Activated CD8-positive, alpha-beta memory T cell treated with anti-CD3 and anti-CD28 coated beads, Interleukin-2, amount 10 ng/mL, durations not matched to agents 7 days and 5 days (primary cell): ENCODE measurements at regions not wholly inside any gene's neighbourhood (a gene's known extent, or its start where the extent isn't known, plus 50 kb on each side); places are given as distances from the start of the nearest gene placed in this dataset.
"Not testable (repeated sequence)": the region's sequence is repeated elsewhere in the genome, so short reads cannot be mapped to it uniquely, and the experiment has no call there.

Source experiments
- ATAC-seq: fragments of 150-1000 bp; cut with Tn5 transposase; one replicate; pipeline ENCODE4 v1.10.0; 2021; ENCODE audit warnings: moderate library complexity
- CTCF ChIA-PET: fragments of 350-600 bp; sonication (Branson Sonifier 250); formaldehyde crosslinking; loops from one replicate; lab custom pipeline; 2021; ENCODE audit warnings: antibody characterized with exemption; lab: Charles Lee
- DNase-seq: peaks from one replicate; pipeline ENCODE4 v3.0.0-alpha.2; 2020
- H3K27ac Mint-ChIP-seq: one replicate; pipeline ENCODE4 v1.8.0; 2021; ENCODE audit warnings: mild to moderate bottlenecking, mixed read lengths
- H3K27me3 Mint-ChIP-seq: one replicate; pipeline ENCODE4 v1.8.0; 2021; ENCODE audit warnings: mixed read lengths
- H3K36me3 Mint-ChIP-seq: one replicate; pipeline ENCODE4 v1.8.0; 2021; ENCODE audit warnings: mild to moderate bottlenecking, mixed read lengths
- H3K4me1 Mint-ChIP-seq: one replicate; pipeline ENCODE4 v1.8.0; 2021; ENCODE audit warnings: mixed read lengths
- H3K4me3 Mint-ChIP-seq: one replicate; pipeline ENCODE4 v1.8.0; 2021; ENCODE audit warnings: mild to moderate bottlenecking, moderate library complexity, mixed read lengths
- H3K9me3 Mint-ChIP-seq: one replicate; pipeline ENCODE4 v1.8.0; 2022; ENCODE audit warnings: low read depth, mixed read lengths

DNA sequence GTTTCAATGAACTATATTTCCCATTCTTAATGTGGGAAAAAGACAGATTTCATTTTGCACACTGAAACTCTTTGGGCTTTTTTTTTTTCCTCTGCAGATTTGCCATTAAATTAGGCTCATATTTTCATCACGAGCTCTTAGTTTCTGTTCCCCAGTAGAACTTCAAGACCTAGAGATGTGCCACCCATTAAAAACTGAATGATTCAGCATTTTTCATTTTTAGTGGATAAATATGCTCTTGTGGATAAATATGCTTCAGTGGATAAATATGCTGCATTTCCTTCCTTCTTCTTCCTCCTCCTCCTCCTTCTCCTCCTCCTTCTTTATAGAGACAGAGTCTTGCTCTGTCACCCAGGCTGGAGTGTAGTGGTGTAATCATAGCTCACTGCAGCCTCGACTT, 322.4 kb upstream of the PRKX start:
- CTCF ChIA-PET = no interaction called here
- Mint-ChIP-seq H3K27ac (no peak overlapping the region), H3K27me3 (no peaks in the 10 kb centered on the region), H3K4me3 (no peak overlapping the region), H3K36me3 (no peaks in the 10 kb centered on the region), H3K4me1 (no peaks in the 10 kb centered on the region), H3K9me3 (peaks cover 3% of the 10 kb centered on the region)
- DNase-seq (no peak), ATAC-seq (no peak)

GRCh38 chrX:4028151-4028550, 314.7 kb upstream of the PRKX start:
- no peaks in the 10 kb centered on the region for H3K36me3 Mint-ChIP-seq
- H3K9me3 Mint-ChIP-seq = no peaks in the 10 kb centered on the region
- no peaks in the 10 kb centered on the region for H3K27me3 Mint-ChIP-seq
- ATAC-seq = no peak
- H3K4me1 Mint-ChIP-seq = no peaks in the 10 kb centered on the region
- CTCF ChIA-PET = no interaction called here
- no peak for DNase-seq
- H3K27ac Mint-ChIP-seq = no peak overlapping the region
- H3K4me3 Mint-ChIP-seq = no peak overlapping the region

GRCh38 chrX:4005281-4005680, 291.8 kb upstream of the PRKX start:
- H3K9me3 Mint-ChIP-seq = no peaks in the 10 kb centered on the region
- H3K36me3 Mint-ChIP-seq = no peaks in the 10 kb centered on the region
- H3K4me1 Mint-ChIP-seq = no peaks in the 10 kb centered on the region
- no peak overlapping the region for H3K4me3 Mint-ChIP-seq
- DNase-seq (no peak), ATAC-seq (no peak)
- H3K27ac Mint-ChIP-seq = no peak overlapping the region
- no peaks in the 10 kb centered on the region for H3K27me3 Mint-ChIP-seq
- CTCF ChIA-PET = no interaction called here

DNA sequence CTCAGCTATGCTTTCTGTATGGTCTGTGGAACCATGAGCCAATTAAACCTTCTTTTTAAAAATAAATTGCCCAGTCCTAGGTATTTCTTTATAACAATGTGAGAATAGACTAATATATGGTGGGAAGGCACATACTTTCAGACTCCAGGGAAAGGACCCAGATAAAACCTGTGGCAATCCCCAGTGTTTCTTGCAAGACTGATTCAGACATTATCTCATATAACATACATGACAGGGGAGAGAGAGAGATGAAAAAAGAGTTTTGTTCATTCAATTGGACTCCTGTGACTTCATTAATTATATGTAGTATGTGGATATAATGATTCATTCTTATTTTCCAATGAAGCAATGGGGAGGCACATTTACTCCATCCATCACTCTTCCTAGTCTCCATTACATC, 291.4 kb upstream of the PRKX start:
- CTCF ChIA-PET = no interaction called here
- no peaks in the 10 kb centered on the region for H3K27me3 Mint-ChIP-seq
- no peaks in the 10 kb centered on the region for H3K9me3 Mint-ChIP-seq
- no peak for DNase-seq
- no peak for ATAC-seq
- H3K4me3 Mint-ChIP-seq = no peak overlapping the region
- H3K27ac Mint-ChIP-seq = no peak overlapping the region
- no peaks in the 10 kb centered on the region for H3K4me1 Mint-ChIP-seq
- H3K36me3 Mint-ChIP-seq = no peaks in the 10 kb centered on the region

GRCh38 chrX:3994315-3994714, 280.9 kb upstream of the PRKX start:
- Mint-ChIP-seq H3K36me3 (no peaks in the 10 kb centered on the region), H3K27me3 (no peaks in the 10 kb centered on the region), H3K4me3 (no peak overlapping the region), H3K9me3 (peaks cover 2% of the 10 kb centered on the region), H3K27ac (no peak overlapping the region), H3K4me1 (no peaks in the 10 kb centered on the region)
- ATAC-seq (no peak), DNase-seq (no peak)
- CTCF ChIA-PET = no interaction called here

GRCh38 chrX:3990569-3990968, 277.1 kb upstream of the PRKX start:
- H3K9me3 Mint-ChIP-seq = peaks cover 2% of the 10 kb centered on the region
- DNase-seq (no peak), ATAC-seq (no peak)
- no peak overlapping the region for H3K4me3 Mint-ChIP-seq
- no peaks in the 10 kb centered on the region for H3K36me3 Mint-ChIP-seq
- H3K4me1 Mint-ChIP-seq = no peaks in the 10 kb centered on the region
- H3K27ac Mint-ChIP-seq = no peak overlapping the region
- CTCF ChIA-PET = no interaction called here
- H3K27me3 Mint-ChIP-seq = no peaks in the 10 kb centered on the region

DNA sequence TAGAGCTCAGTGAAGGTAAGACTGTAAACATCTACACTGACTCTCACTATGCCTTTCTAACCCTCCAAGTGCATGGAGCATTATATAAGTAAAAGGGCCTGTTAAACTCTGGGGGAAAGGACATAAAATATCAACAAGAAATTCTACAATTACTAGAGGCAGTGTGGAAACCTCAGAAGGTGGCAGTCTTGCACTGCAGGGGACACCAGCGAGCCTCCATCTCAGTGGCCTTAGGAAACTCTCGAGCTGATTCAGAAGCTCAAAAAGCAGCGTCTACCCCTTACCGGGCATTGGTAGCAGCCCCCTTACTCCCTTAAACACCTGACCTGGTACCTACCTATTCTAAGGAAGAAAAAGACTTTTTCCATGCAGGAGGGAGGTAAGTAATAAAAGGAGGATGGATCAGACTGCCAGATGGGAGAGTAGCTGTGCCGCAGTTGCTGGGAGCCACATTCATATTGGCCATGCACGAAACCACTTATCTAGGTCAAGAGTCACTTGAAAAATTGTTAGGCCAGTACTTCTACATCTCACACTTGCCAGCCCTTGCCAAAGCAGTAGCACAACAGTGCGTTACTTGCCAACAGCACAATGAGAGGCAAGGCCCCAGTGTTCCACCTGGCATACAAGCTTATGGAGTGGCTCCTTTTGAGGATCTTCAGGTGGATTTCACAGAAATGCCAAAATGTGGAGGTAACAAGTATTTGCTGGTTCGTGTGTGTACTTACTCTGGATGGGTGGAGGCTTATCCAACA, 258.8 kb upstream of the PRKX start:
- CTCF ChIA-PET = interaction anchor here (1.0 kb wide), 1 partner anchor 9 kb away, joined by 3 read pairs; no protein-coding TSS in a partner anchor
- not testable (repeated sequence) for H3K4me3 Mint-ChIP-seq, H3K27me3 Mint-ChIP-seq, H3K4me1 Mint-ChIP-seq, H3K27ac Mint-ChIP-seq, ATAC-seq, H3K9me3 Mint-ChIP-seq, DNase-seq, H3K36me3 Mint-ChIP-seq

DNA sequence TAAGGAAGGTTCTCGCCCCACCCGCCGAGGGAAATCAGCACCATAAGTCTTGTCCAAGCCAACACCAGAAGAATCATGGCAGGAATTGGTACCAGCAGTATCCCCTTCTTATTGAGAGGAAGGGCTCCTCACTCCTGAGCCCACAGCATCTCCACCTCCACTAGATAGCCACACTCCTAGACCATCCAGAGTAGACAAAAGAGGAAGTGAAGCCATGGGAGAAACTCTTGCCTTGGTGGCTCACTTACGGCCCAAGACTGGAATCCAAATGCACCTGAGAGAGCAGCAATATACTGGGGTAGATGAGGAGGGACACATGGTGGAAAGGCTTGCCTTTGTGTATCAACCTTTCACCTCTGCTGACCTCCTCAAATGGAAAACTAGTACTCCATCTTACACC, 255.3 kb upstream of the PRKX start:
- H3K9me3 Mint-ChIP-seq = no peaks in the 10 kb centered on the region
- CTCF ChIA-PET = no interaction called here
- H3K27ac Mint-ChIP-seq = no peak overlapping the region
- DNase-seq (no peak), ATAC-seq (no peak)
- no peak overlapping the region for H3K4me3 Mint-ChIP-seq
- no peaks in the 10 kb centered on the region for H3K36me3 Mint-ChIP-seq
- H3K27me3 Mint-ChIP-seq = no peaks in the 10 kb centered on the region
- H3K4me1 Mint-ChIP-seq = no peaks in the 10 kb centered on the region

DNA sequence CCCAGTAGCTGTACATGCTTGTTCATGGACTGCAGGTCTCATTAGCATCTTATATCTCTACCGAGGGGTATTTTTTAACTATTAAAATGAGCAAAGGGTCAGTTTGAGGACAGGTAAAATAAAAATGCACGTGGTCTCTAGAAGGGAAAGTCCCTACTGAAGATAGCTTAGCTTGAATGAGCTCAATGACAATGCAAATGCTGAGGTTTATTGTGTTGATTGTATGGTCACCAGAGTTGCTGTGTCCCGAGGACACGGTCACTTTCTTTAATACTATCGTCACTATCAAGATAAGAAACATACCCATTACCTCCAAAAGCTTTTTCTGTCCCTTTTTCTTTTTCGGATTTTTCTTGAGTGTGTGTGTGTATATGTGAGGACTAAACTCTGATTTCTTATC, 250.5 kb upstream of the PRKX start:
- no peaks in the 10 kb centered on the region for H3K4me1 Mint-ChIP-seq
- H3K4me3 Mint-ChIP-seq = no peak overlapping the region
- no peak for ATAC-seq
- no peaks in the 10 kb centered on the region for H3K36me3 Mint-ChIP-seq
- no peaks in the 10 kb centered on the region for H3K9me3 Mint-ChIP-seq
- H3K27ac Mint-ChIP-seq = no peak overlapping the region
- peaks cover 8% of the 10 kb centered on the region for H3K27me3 Mint-ChIP-seq
- DNase-seq = no peak
- CTCF ChIA-PET = no interaction called here

DNA sequence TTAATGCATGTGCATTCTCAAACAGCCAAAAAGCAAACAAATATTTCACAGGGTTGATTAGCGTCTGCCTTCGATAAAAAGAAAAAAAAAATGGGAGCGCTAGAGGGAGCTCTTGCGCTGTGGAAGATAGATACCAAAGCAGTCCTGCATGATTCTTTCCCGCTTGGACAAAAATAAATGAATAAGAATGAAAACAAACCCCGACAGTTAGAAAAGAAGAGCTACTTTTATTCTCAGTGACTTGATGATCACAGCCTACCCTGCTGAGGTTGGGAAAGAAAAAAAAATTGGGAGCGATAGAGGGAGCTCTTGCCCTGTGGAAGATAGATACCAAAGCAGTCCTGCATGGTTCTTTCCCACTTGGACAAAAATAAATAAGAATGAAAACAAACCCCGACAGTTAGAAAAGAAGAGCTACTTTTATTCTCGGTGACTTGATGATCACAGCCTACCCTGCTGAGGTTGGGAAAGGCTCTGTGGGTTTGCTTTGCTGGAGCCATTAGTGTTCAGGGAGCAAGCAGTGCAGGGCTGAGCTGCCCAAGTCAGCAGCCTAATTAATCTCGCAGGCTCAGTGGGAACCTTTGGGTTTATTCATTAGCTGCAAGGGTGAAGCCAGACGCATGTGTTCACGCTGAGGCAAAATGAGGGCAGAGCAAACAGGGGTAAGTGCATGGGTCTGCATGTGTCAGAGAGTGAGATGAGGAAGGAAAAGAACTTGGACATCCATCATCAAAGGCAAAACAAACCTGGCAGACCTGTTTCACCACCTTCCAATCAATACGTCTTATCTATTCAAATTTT, 249.3 kb upstream of the PRKX start:
- CTCF ChIA-PET = interaction anchor here (0.7 to 1.8 kb wide), 5 partner anchors 9 to 1070 kb away, joined by 3 to 5 read pairs (median 4); no protein-coding TSS in a partner anchor
- H3K4me1 Mint-ChIP-seq = no peaks in the 10 kb centered on the region
- H3K36me3 Mint-ChIP-seq = no peaks in the 10 kb centered on the region
- no peak for ATAC-seq
- no peak for DNase-seq
- H3K27ac Mint-ChIP-seq = peak overlapping the region; percentile 61
- H3K27me3 Mint-ChIP-seq = peaks cover 8% of the 10 kb centered on the region
- H3K9me3 Mint-ChIP-seq = no peaks in the 10 kb centered on the region
- H3K4me3 Mint-ChIP-seq = no peak overlapping the region

- Mint-ChIP-seq H3K4me3 (no peak overlapping the region), H3K4me1 (no peaks in the 10 kb centered on the region), H3K27me3 (peaks cover 8% of the 10 kb centered on the region), H3K9me3 (no peaks in the 10 kb centered on the region), H3K36me3 (no peaks in the 10 kb centered on the region), H3K27ac (no peak overlapping the region)
- CTCF ChIA-PET = no interaction called here
- DNase-seq (no peak), ATAC-seq (no peak)
Observed at GRCh38 chrX:3960952-3961351, 247.5 kb upstream of the PRKX start.

GRCh38 chrX:3951859-3952258, 238.4 kb upstream of the PRKX start:
- Mint-ChIP-seq H3K4me3 (no peak overlapping the region), H3K36me3 (no peaks in the 10 kb centered on the region), H3K9me3 (no peaks in the 10 kb centered on the region), H3K27me3 (no peaks in the 10 kb centered on the region), H3K4me1 (no peaks in the 10 kb centered on the region), H3K27ac (no peak overlapping the region)
- CTCF ChIA-PET = no interaction called here
- ATAC-seq (no peak), DNase-seq (no peak)

DNA sequence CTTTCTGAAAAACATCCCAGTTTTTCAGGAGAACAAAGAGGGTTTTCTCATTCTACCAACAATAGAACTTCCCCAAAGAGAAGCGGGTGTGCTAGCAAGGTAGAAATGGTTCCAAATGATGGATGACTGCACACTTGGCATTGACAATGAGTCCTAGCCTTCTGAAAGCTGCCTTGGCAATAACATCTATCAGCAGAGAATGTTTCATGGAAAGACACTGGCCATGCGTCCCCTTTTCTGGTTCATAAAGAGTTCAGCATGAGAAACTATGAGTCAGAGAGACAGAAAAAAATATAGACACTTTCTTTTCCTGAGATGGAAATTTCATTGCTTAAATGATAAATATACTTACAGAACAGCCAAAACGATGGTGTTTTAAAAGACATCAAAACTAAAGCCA, 236.9 kb upstream of the PRKX start:
- H3K9me3 Mint-ChIP-seq = no peaks in the 10 kb centered on the region
- H3K27ac Mint-ChIP-seq = no peak overlapping the region
- no peaks in the 10 kb centered on the region for H3K27me3 Mint-ChIP-seq
- CTCF ChIA-PET = interaction anchor here (0.7 kb wide), 1 partner anchor 96 kb away, joined by 3 read pairs; no protein-coding TSS in a partner anchor
- H3K36me3 Mint-ChIP-seq = no peaks in the 10 kb centered on the region
- H3K4me1 Mint-ChIP-seq = no peaks in the 10 kb centered on the region
- ATAC-seq (no peak), DNase-seq (no peak)
- no peak overlapping the region for H3K4me3 Mint-ChIP-seq

- Mint-ChIP-seq H3K27me3 (peaks cover 7% of the 10 kb centered on the region), H3K27ac (no peak overlapping the region), H3K4me3 (no peak overlapping the region), H3K9me3 (no peaks in the 10 kb centered on the region), H3K36me3 (no peaks in the 10 kb centered on the region), H3K4me1 (no peaks in the 10 kb centered on the region)
- ATAC-seq = no peak
- no peak for DNase-seq
- CTCF ChIA-PET = no interaction called here
Observed at GRCh38 chrX:3943965-3944364, 230.5 kb upstream of the PRKX start.
